Retinal pigment epithelial cell (primary cell): ENCODE measurements at regions not wholly inside any gene's neighbourhood (a gene's known extent, or its start where the extent isn't known, plus 50 kb on each side); places are given as distances from the start of the nearest gene placed in this dataset.

Experiments used
- DNase-seq: peaks from one replicate; pipeline ENCODE4 v3.0.0-alpha.2; 2010; ENCODE audit warnings: low read depth
- H3K4me3 ChIP-seq: 2 replicates; pipeline ENCODE4 v1.5.1; 2011; ENCODE audit warnings: mild to moderate bottlenecking, low read length, control low read depth, moderate library complexity
- CTCF ChIP-seq: conservative IDR thresholded peaks from 2 replicates; pipeline ENCODE4 v1.5.1; 2011; ENCODE audit warnings: low read depth, low read length, control low read depth, inconsistent platforms

GRCh38 chr18:26705757-26706156 is 157.4 kb upstream of the KCTD1 start:
- H3K4me3 ChIP-seq = no peak overlapping the region
- no peak for TF ChIP-seq CTCF
- DNase-seq = no peak

- no peak for DNase-seq
- no peak overlapping the region for H3K4me3 ChIP-seq
- TF ChIP-seq CTCF = no peak
Measured at GRCh38 chr18:26703170-26703930, 155.0 kb upstream of the KCTD1 start.

- TF ChIP-seq CTCF = no peak
- no peak overlapping the region for H3K4me3 ChIP-seq
- no peak for DNase-seq
Measured at GRCh38 chr18:26702086-26702485, 153.7 kb upstream of the KCTD1 start.

- no peak for DNase-seq
- TF ChIP-seq CTCF = no peak
- H3K4me3 ChIP-seq = no peak overlapping the region
Measured at GRCh38 chr18:26700728-26701127, 152.4 kb upstream of the KCTD1 start.

GRCh38 chr18:26700201-26700600 is 151.8 kb upstream of the KCTD1 start:
- no peak for DNase-seq
- no peak for TF ChIP-seq CTCF
- no peak overlapping the region for H3K4me3 ChIP-seq

GRCh38 chr18:26697186-26697884 is 149.0 kb upstream of the KCTD1 start:
- no peak for TF ChIP-seq CTCF
- no peak overlapping the region for H3K4me3 ChIP-seq
- DNase-seq = no peak

GRCh38 chr18:26696786-26697185 is 148.4 kb upstream of the KCTD1 start:
- no peak overlapping the region for H3K4me3 ChIP-seq
- no peak for TF ChIP-seq CTCF
- DNase-seq = no peak
